Left lung (tissue), 4 donors: ENCODE measurements at regions not wholly inside any gene's neighbourhood (a gene's known extent, or its start where the extent isn't known, plus 50 kb on each side); places are given as distances from the start of the nearest gene placed in this dataset.
A peak's percentile ranks its signal among the peaks of the same experiment; 100 is the strongest.
"Not testable (repeated sequence)": the region's sequence is repeated elsewhere in the genome, so short reads cannot be mapped to it uniquely, and the experiment has no call there.

Experiments used
- ATAC-seq: fragments of 200-7000 bp; cut with Tn5 transposase; one replicate; pipeline ENCODE4 v1.9.1; 2020; ENCODE audit warnings: moderate library complexity
- DNase-seq, 4 donors: peaks; one replicate each; pipeline ENCODE4 v3.0.0-alpha.2; 2013 to 2020
- H3K27ac ChIP-seq, 2 donors: fragments of 200-600 bp; sonication (generic) in 1 of 2; one replicate each; pipeline versions ENCODE4 v1.5.0 to v1.8.0; 2020 to 2021
- H3K27me3 ChIP-seq, 2 donors: fragments of 200-600 bp; sonication (generic) in 1 of 2; one replicate each; pipeline versions ENCODE4 v1.5.0 to v1.8.0; 2020 to 2021
- H3K36me3 ChIP-seq, 2 donors: fragments of 200-600 bp; sonication (generic) in 1 of 2; one replicate each; pipeline versions ENCODE4 v1.5.0 to v1.8.0; 2020 to 2021
- H3K4me1 ChIP-seq, 2 donors: fragments of 200-600 bp; one replicate each; pipeline ENCODE4 v1.8.0; 2021
- H3K4me3 ChIP-seq, 2 donors: fragments of 200-600 bp; sonication (generic) in 1 of 2; one replicate each; pipeline versions ENCODE4 v1.5.0 to v1.8.0; 2020 to 2021; ENCODE audit warnings: mild to moderate bottlenecking in 1 of 2
- H3K9me3 ChIP-seq, 2 donors: fragments of 200-600 bp; sonication (generic) in 1 of 2; one replicate each; pipeline versions ENCODE4 v1.5.0 to v1.8.0; 2020 to 2021
- intact Hi-C, 2 donors: fragments of 100-400 bp; cut with DNase I; formaldehyde crosslinking; loops; one replicate each; pipeline versions ENCODE4 v1.11.2 to v1.14.2; 2022
- TF ChIP-seq, protein P1 (sequence below), 2 donors: fragments of 200-600 bp; sonication (generic) in 1 of 2; IDR thresholded peaks; one replicate each; pipeline versions ENCODE4 v1.5.0 to v1.8.0; 2021; ENCODE audit warnings: antibody characterized with exemption in 2 of 2
- donor health status: DM: no; HTN: yes; CAD: no.
- donor health status: DM: no; HTN: no; CAD: no.

DNA sequence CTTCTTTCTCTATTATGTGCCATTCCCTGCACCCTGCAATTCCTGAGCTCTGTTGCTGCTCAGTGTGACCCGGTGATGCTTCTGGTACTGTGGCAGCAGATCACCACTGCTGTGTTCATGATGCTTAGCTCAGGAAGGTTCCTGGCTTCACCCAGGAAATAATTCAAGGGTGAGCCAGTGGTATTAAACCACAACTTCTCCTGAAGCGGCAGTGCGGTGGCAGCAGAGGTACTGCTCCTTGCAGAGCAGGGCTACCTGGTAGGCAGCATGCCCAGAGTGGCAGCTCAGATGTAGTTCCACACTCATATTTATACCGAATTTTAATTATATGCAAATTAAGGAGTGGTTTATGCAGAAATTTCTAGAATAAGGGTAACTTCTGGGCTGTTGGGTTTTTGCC is 213.8 kb upstream of the ZNF608 start:
- Histone ChIP-seq H3K4me3 (no peak overlapping the region), H3K36me3 (no peaks in the 10 kb centered on the region), H3K9me3 (no peaks in the 10 kb centered on the region), H3K27ac (no peak overlapping the region), H3K4me1 (peaks cover 0 to 10% of the 10 kb centered on the region in 2 donors), H3K27me3 (no peaks in the 10 kb centered on the region)
- DNase-seq = no peak
- TF ChIP-seq, protein P1, sequence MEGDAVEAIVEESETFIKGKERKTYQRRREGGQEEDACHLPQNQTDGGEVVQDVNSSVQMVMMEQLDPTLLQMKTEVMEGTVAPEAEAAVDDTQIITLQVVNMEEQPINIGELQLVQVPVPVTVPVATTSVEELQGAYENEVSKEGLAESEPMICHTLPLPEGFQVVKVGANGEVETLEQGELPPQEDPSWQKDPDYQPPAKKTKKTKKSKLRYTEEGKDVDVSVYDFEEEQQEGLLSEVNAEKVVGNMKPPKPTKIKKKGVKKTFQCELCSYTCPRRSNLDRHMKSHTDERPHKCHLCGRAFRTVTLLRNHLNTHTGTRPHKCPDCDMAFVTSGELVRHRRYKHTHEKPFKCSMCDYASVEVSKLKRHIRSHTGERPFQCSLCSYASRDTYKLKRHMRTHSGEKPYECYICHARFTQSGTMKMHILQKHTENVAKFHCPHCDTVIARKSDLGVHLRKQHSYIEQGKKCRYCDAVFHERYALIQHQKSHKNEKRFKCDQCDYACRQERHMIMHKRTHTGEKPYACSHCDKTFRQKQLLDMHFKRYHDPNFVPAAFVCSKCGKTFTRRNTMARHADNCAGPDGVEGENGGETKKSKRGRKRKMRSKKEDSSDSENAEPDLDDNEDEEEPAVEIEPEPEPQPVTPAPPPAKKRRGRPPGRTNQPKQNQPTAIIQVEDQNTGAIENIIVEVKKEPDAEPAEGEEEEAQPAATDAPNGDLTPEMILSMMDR (IDR thresholded peaks at IDR 0.05) = no peak
- ATAC-seq = no peak
- intact Hi-C loops = no loop called here

DNA sequence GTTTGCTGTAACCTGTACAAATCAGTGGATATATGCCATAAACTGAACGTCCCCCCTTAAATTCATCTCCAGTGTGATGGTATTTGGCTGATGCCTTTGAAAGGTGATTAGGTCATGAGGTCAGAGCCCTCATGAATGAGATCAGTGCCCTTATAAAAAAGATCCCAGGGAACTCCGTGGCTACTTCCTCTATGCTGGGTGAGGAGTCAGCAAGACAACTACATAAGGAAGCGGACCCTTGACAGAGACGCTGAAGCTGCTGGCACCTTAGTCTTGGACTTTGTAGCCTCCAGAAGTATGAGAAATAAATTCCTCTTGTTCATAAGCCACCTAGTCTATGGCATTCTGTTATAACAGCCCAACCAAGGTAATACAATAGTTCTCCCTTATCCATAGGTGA is 215.1 kb upstream of the ZNF608 start:
- TF ChIP-seq, protein P1 (IDR thresholded peaks at IDR 0.05) = no peak
- ATAC-seq (no peak), DNase-seq (no peak)
- peaks cover 0 to 10% of the 10 kb centered on the region in 2 donors for H3K4me1 ChIP-seq
- no peaks in the 10 kb centered on the region for H3K36me3 ChIP-seq
- intact Hi-C loops = no loop called here
- H3K9me3 ChIP-seq = no peaks in the 10 kb centered on the region
- no peak overlapping the region for H3K4me3 ChIP-seq
- H3K27me3 ChIP-seq = no peaks in the 10 kb centered on the region
- no peak overlapping the region for H3K27ac ChIP-seq

DNA sequence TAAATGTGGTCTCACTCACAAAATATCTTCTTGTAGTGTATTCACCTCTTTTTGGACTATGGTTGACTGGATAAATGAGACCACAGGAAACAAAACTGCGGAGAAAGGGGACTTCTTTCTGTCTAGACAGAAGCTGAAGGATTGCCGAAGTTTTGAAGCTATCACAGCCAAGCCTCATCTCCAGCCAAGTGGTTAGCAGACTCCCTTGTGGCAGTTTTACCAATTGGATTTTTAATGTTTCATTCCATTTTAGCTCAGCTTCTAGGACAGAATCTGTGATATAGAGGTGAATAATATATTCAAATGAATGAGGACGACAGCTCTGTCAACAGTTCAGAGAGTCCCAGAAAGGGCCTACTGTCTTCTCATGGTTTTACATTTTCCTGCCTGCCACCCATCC is 215.7 kb upstream of the ZNF608 start:
- Histone ChIP-seq H3K36me3 (no peaks in the 10 kb centered on the region), H3K27me3 (no peaks in the 10 kb centered on the region), H3K27ac (no peak overlapping the region), H3K4me3 (no peak overlapping the region), H3K9me3 (no peaks in the 10 kb centered on the region), H3K4me1 (peaks cover 0 to 10% of the 10 kb centered on the region in 2 donors)
- DNase-seq (no peak), ATAC-seq (no peak)
- TF ChIP-seq, protein P1 (IDR thresholded peaks at IDR 0.05) = no peak
- intact Hi-C loops = no loop called here

DNA sequence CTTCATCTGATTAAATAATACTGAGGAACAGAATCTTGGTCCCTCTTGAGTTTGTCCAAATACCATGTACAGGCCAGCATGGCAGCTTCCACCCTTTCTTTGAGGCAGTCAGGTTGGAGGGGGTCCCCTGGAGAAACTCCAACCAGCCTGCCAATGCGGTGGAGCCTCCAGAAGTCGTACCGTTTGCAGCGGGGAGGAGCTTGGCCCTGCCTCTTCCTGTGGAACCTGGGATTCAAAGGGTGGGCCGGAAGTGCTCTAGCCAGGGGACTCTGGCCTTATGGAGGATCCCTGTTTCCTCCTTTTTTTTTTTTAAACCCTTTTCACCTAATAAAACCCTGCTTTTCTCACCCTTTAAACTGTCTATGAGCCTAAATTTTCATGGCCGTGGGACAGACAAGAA is 216.3 kb upstream of the ZNF608 start:
- DNase-seq (no peak), ATAC-seq (no peak)
- Histone ChIP-seq H3K4me1 (peaks cover 0 to 10% of the 10 kb centered on the region in 2 donors), H3K4me3 (no peak overlapping the region), H3K27ac (no peak overlapping the region), H3K9me3 (no peaks in the 10 kb centered on the region), H3K27me3 (no peaks in the 10 kb centered on the region), H3K36me3 (no peaks in the 10 kb centered on the region)
- TF ChIP-seq, protein P1 (IDR thresholded peaks at IDR 0.05) = no peak
- intact Hi-C loops = no loop called here

DNA sequence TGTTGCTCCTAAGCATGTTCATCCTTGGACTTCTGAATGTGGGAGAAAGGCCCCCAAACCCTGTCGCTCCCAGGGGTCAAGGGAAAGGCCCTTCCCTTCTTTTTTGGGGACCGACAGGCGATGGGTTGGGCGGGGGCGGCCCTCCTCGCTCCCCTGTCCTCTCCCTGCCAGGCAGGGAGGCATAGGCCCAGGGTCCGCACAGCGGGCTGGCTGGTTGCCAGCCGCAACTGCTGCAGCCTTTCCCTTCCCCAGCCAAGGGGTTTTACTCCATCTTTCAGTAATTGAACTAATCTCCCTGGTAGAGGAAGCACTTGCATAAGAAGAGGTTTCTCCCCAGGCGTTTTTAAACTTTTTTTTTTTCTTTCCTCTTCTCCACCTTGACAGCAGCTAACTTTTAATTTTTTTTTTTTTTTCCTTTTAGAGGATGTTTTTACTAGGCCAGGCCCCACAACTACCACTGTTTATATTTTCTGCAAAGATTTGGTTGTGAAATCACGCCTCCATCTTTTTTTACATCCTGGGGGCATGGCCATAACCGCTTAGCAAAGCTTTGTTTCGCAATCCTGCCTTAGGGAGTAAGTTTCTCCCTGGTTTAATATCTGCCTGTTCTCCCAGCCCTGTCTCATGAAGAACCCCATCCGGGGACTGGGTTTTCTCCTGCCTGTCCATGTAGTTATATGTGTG is 216.9 kb upstream of the ZNF608 start:
- Histone ChIP-seq H3K27me3 (no peaks in the 10 kb centered on the region), H3K4me1 (peaks cover 0 to 10% of the 10 kb centered on the region in 2 donors), H3K36me3 (no peaks in the 10 kb centered on the region), H3K4me3 (no peak overlapping the region), H3K9me3 (no peaks in the 10 kb centered on the region), H3K27ac (no peak overlapping the region)
- ATAC-seq (peak; percentile 78), DNase-seq (peak in 2 of 4 donors; percentile 51 to 82)
- TF ChIP-seq, protein P1 (IDR thresholded peaks at IDR 0.05) = no peak
- intact Hi-C loops = no loop called here

DNA sequence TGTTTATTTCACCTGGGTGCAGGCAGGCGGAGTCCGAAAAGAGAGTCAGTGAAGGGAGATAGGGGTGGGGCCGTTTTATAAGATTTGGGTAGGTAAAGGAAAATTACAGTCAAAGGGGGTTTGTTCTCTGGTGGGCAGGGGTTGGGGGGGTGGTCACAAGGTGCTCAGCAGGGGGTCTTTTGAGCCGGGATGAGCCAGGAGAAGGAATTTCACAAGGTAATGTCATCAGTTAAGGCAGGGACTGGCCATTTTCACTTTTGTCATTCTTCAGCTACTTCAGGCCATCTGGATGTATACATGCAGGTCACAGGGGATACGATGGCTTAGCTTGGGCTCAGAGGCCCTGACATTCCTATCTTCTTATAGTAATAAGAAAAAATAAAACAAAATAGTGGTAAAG is 220.3 kb upstream of the ZNF608 start:
- H3K27me3 ChIP-seq, H3K27ac ChIP-seq, ATAC-seq, intact Hi-C loops, H3K36me3 ChIP-seq, H3K9me3 ChIP-seq, DNase-seq, H3K4me3 ChIP-seq, H3K4me1 ChIP-seq: not testable (repeated sequence)

DNA sequence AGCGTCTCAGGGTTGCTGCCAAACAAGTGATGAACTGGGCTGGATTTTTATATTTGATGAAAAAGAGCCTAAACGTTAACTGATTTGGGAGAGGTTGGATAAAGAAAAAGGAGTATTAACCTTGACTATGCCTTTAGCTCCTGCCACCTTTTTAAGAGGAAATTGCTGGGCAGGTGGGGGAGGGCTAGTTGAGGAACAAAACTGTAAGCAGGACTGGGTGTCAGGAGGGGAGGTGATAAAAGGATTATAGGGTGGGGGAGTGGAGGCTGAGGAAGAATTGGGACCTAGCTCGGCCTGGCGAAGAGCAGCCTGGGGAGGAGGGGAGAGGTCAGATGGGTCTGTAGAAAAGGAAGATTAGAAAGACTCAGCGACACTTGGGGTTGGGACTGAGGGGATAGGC is 223.9 kb upstream of the ZNF608 start:
- H3K4me3 ChIP-seq, intact Hi-C loops, H3K27ac ChIP-seq, H3K36me3 ChIP-seq, H3K4me1 ChIP-seq, DNase-seq, H3K9me3 ChIP-seq, ATAC-seq, H3K27me3 ChIP-seq: not testable (repeated sequence)
